ENCODE measurements at regions not wholly inside any gene's neighbourhood (a gene's known extent, or its start where the extent isn't known, plus 50 kb on each side); places are given as distances from the start of the nearest gene placed in this dataset.

DNA sequence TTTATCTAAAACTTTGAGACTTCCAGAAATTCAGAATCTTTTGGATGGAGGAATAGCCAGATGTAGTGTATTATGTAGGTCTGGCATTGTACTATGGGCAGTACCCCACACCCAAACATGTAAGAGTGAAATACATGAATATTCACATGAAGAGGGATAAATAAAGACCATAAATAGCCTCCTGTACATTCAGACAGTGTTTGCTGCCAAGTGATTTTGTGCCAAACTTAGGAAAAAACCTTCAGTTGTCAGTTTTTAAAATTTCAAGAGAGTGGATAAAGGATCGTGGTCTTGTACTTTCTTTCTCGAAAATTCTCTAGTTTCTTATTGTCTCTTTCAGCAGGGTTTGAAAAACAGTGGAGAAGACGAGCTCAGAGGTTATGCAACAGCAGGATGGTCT is 150.3 kb upstream of the LARGE1 start:
- H3K4me3 ChIP-seq (ENCODE audit: low read depth, low read length): no peak overlapping the region
- TF ChIP-seq MYC (IDR thresholded peaks at IDR 0.05; ENCODE audit: low read depth, low read length): no peak
- TF ChIP-seq POLR2A (IDR thresholded peaks at IDR 0.05; ENCODE audit: extremely low read depth, insufficient read length): no peak
- TF ChIP-seq, protein P1, sequence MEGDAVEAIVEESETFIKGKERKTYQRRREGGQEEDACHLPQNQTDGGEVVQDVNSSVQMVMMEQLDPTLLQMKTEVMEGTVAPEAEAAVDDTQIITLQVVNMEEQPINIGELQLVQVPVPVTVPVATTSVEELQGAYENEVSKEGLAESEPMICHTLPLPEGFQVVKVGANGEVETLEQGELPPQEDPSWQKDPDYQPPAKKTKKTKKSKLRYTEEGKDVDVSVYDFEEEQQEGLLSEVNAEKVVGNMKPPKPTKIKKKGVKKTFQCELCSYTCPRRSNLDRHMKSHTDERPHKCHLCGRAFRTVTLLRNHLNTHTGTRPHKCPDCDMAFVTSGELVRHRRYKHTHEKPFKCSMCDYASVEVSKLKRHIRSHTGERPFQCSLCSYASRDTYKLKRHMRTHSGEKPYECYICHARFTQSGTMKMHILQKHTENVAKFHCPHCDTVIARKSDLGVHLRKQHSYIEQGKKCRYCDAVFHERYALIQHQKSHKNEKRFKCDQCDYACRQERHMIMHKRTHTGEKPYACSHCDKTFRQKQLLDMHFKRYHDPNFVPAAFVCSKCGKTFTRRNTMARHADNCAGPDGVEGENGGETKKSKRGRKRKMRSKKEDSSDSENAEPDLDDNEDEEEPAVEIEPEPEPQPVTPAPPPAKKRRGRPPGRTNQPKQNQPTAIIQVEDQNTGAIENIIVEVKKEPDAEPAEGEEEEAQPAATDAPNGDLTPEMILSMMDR (IDR thresholded peaks at IDR 0.05; ENCODE audit: low read depth, low read length): no peak
- TF ChIP-seq, protein P2, sequence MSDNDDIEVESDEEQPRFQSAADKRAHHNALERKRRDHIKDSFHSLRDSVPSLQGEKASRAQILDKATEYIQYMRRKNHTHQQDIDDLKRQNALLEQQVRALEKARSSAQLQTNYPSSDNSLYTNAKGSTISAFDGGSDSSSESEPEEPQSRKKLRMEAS (IDR thresholded peaks at IDR 0.05; ENCODE audit: low read depth, low read length): no peak
- DNase-seq (ENCODE audit: low read depth): no peak

DNA sequence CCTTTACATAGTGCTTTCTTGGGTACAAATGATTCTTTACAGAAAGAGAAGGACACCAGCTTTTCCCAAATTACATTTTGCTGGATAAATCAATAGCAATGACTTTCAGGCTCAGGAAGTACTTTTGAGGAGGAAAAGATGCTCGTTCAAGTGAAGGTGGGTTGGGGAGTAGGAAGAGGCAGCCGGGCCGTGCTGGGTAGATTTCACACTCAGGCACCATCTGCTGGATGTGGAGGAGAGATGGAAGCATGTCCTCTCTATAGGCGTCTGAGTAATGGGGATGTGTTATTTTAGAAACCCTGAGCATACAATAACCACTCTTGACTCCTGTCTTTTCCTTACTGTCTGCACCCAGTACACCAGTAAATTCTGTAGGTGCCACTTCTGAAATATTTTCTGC is 152.3 kb upstream of the LARGE1 start:
- H3K4me3 ChIP-seq (ENCODE audit: low read depth, low read length): no peak overlapping the region
- no peak for DNase-seq (ENCODE audit: low read depth)
- TF ChIP-seq, protein P2 (IDR thresholded peaks at IDR 0.05; ENCODE audit: low read depth, low read length): no peak
- TF ChIP-seq, protein P1 (IDR thresholded peaks at IDR 0.05; ENCODE audit: low read depth, low read length): no peak
- TF ChIP-seq MYC (IDR thresholded peaks at IDR 0.05; ENCODE audit: low read depth, low read length): no peak
- no peak for TF ChIP-seq POLR2A (IDR thresholded peaks at IDR 0.05; ENCODE audit: extremely low read depth, insufficient read length)

DNA sequence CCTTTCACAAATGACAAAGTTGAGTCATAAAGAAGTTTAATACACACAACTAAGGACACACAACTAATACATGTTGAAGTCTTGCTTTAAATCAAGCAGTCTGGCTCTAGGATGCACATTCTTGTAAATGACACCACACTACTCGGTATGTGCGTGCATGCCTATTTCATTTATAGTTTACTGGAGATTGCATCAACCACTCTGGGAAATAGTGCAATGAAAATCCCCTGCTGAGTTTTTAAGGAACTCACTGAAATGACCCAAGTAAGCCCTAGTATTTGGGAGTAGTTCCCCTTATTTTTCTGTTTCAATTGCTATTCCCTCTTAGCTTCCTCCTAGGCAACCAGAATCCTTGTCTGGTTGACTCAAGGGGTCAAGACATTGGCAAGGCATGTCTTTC is 160.2 kb upstream of the LARGE1 start:
- TF ChIP-seq, protein P2 (IDR thresholded peaks at IDR 0.05; ENCODE audit: low read depth, low read length): 0 out of 2 replicates have a peak, but pooled peaks have one; percentile 38
- no peak for TF ChIP-seq POLR2A (IDR thresholded peaks at IDR 0.05; ENCODE audit: extremely low read depth, insufficient read length)
- H3K4me3 ChIP-seq (ENCODE audit: low read depth, low read length): no peak overlapping the region
- peak; percentile 90 for DNase-seq (ENCODE audit: low read depth)

DNA sequence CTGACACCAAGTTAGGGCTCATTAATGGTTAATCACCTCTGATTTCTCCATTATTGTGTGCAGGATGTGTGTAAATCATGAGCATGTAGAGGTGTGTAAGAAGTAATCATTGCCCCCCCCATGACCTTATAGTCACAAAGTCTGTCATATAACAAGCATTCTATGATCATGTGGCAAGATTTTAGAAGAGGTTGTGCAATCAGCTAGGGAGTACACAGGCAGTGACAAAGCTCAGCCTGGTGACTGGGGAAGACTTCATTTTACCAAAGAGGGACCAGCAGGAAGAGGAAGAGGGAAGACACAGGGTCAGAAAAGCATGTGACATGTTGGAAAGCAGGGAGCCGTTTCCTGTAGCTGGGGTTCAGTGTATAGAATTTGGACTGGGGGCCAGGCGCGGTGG is 176.5 kb upstream of the LARGE1 start:
- TF ChIP-seq POLR2A (IDR thresholded peaks at IDR 0.05; ENCODE audit: extremely low read depth, insufficient read length) (no peak), MYC (IDR thresholded peaks at IDR 0.05; ENCODE audit: low read depth, low read length) (no peak)
- TF ChIP-seq, protein P1 (IDR thresholded peaks at IDR 0.05; ENCODE audit: low read depth, low read length): no peak
- TF ChIP-seq, protein P2 (IDR thresholded peaks at IDR 0.05; ENCODE audit: low read depth, low read length): no peak
- H3K4me3 ChIP-seq (ENCODE audit: low read depth, low read length): no peak overlapping the region
- DNase-seq (ENCODE audit: low read depth): peak; percentile 60

DNA sequence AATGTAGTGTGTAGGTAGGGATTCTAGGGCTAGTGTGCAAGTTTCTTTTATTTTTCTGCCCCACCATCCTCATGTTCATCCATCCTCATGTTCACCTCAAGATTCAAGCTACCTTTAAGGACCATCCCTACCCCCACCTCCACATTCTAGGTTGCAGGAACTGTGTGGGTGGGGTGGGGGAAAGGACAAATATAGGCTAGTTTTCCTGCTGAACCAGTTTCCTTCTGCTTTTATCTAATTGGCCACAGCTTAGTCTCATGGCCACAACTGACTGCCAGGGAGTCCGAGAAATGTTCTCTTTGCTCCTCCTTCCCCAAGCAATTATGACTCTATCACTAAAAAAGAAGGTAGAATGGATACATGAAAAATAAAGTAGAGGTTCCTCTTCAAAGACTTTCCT is 179.0 kb upstream of the LARGE1 start:
- no peak for DNase-seq (ENCODE audit: low read depth)
- TF ChIP-seq POLR2A (IDR thresholded peaks at IDR 0.05; ENCODE audit: extremely low read depth, insufficient read length): no peak
- no peak for TF ChIP-seq MYC (IDR thresholded peaks at IDR 0.05; ENCODE audit: low read depth, low read length)
- TF ChIP-seq, protein P1 (IDR thresholded peaks at IDR 0.05; ENCODE audit: low read depth, low read length): no peak
- TF ChIP-seq, protein P2 (IDR thresholded peaks at IDR 0.05; ENCODE audit: low read depth, low read length): no peak
- no peak overlapping the region for H3K4me3 ChIP-seq (ENCODE audit: low read depth, low read length)

DNA sequence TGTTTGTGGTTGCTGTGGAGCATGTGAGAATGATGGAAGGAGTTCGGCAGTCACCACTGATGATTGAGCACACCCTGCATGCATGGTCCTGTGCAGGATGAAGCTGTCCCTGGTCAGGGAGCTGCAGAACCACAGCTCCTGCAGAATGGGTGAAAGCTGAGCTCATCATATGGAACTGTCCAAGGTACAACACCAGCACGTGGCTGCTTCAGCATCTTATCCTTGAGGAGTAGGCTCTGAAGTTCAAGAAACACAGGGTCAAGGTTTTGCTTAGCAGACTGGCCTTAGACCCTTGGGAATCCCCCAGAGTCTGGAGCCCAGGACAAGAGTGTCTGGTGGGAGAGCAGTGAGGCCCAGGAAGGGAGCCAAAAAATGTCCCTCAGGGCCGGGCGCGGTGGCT is 182.4 kb upstream of the LARGE1 start:
- DNase-seq (ENCODE audit: low read depth): peak; percentile 37
- TF ChIP-seq MYC (IDR thresholded peaks at IDR 0.05; ENCODE audit: low read depth, low read length) (peak; percentile 28; the same call in 1 of the 2 replicates), POLR2A (IDR thresholded peaks at IDR 0.05; ENCODE audit: extremely low read depth, insufficient read length) (no peak)
- TF ChIP-seq, protein P1 (IDR thresholded peaks at IDR 0.05; ENCODE audit: low read depth, low read length): no peak
- TF ChIP-seq, protein P2 (IDR thresholded peaks at IDR 0.05; ENCODE audit: low read depth, low read length): peak; percentile 91
- H3K4me3 ChIP-seq (ENCODE audit: low read depth, low read length): no peak overlapping the region
